Neuronal stem cell (in vitro differentiated cells): ENCODE measurements at regions not wholly inside any gene's neighbourhood (a gene's known extent, or its start where the extent isn't known, plus 50 kb on each side); places are given as distances from the start of the nearest gene placed in this dataset.
A peak's percentile ranks its signal among the peaks of the same experiment; 100 is the strongest.

Experiments used
- DNase-seq: peaks from one replicate; pipeline ENCODE4 v3.0.0-alpha.2; 2013; ENCODE audit warnings: low spot score
- H2AFZ ChIP-seq: one replicate; pipeline ENCODE4 v1.6.1; 2013; ENCODE audit warnings: mild to moderate bottlenecking, low read length, inconsistent platforms
- H2AK5ac ChIP-seq: 2 replicates; pipeline ENCODE4 v1.6.1; 2013; ENCODE audit warnings: low read depth, mild to moderate bottlenecking, inconsistent platforms, low read length, moderate library complexity, mixed read lengths
- H2BK120ac ChIP-seq: 2 replicates; pipeline ENCODE4 v1.6.1; 2013; ENCODE audit warnings: low read depth, mild to moderate bottlenecking, inconsistent platforms, low read length, moderate library complexity, mixed read lengths
- H2BK12ac ChIP-seq: one replicate; pipeline ENCODE4 v1.6.1; 2013; ENCODE audit warnings: low read length, inconsistent platforms
- H2BK15ac ChIP-seq: 2 replicates; pipeline ENCODE4 v1.6.1; 2013; ENCODE audit warnings: mild to moderate bottlenecking, low read length, inconsistent platforms, mixed read lengths
- H2BK5ac ChIP-seq: one replicate; pipeline ENCODE4 v1.6.1; 2013; ENCODE audit warnings: inconsistent platforms, mild to moderate bottlenecking, low read length, moderate library complexity
- H3K14ac ChIP-seq: one replicate; pipeline ENCODE4 v1.6.1; 2013; ENCODE audit warnings: low read length, inconsistent platforms
- H3K18ac ChIP-seq: 2 replicates; pipeline ENCODE4 v1.6.1; 2013; ENCODE audit warnings: low read length, inconsistent platforms
- H3K23ac ChIP-seq: 2 replicates; pipeline ENCODE4 v1.6.1; 2013; ENCODE audit warnings: low read depth, mild to moderate bottlenecking, mixed read lengths, low read length, inconsistent platforms; ENCODE audit not compliant: poor library complexity
- H3K27ac ChIP-seq: replicated peaks from 3 replicates; pipeline ENCODE4 v1.5.1; 2013; ENCODE audit warnings: low read length, inconsistent platforms
- H3K27me3 ChIP-seq, 3 experiments: 2 replicates each; pipeline ENCODE4 v1.6.1; 2013; ENCODE audit warnings: low read length in 3 of 3, mild to moderate bottlenecking in 2 of 3, inconsistent platforms in 1 of 3, low read depth in 1 of 3, mixed read lengths in 1 of 3, moderate library complexity in 1 of 3; ENCODE audit not compliant: control insufficient read depth in 3 of 3, insufficient read depth in 3 of 3
- H3K36me3 ChIP-seq, 2 donors: replicated peaks in 1 of 2; 2 replicates each; pipeline ENCODE4 v1.6.1; 2013; ENCODE audit warnings: low read length in 2 of 2; ENCODE audit not compliant: control insufficient read depth in 2 of 2, insufficient read depth in 2 of 2
- H3K4ac ChIP-seq: 2 replicates; pipeline ENCODE4 v1.6.1; 2013; ENCODE audit warnings: inconsistent platforms, mild to moderate bottlenecking, low read length, moderate library complexity
- H3K4me1 ChIP-seq, 2 donors: 1 replicate in 1 of 2; 2 replicates in 1 of 2; pipeline ENCODE4 v1.6.1; 2013; ENCODE audit warnings: low read length in 2 of 2, low read depth in 1 of 2; ENCODE audit not compliant: control insufficient read depth in 2 of 2, insufficient read depth in 1 of 2
- H3K4me2 ChIP-seq: one replicate; pipeline ENCODE4 v1.6.1; 2013; ENCODE audit warnings: mild to moderate bottlenecking, low read length, inconsistent platforms; ENCODE audit not compliant: insufficient read depth, poor library complexity, severe bottlenecking
- H3K4me3 ChIP-seq, 2 donors: 2 replicates each; pipeline ENCODE4 v1.5.1; 2013; ENCODE audit warnings: low read length in 2 of 2, mild to moderate bottlenecking in 2 of 2, inconsistent platforms in 1 of 2, moderate library complexity in 1 of 2
- H3K79me1 ChIP-seq: one replicate; pipeline ENCODE4 v1.6.1; 2013; ENCODE audit warnings: low read depth, mild to moderate bottlenecking, inconsistent platforms, low read length, moderate library complexity
- H3K9ac ChIP-seq: one replicate; pipeline ENCODE4 v1.6.1; 2013; ENCODE audit warnings: mild to moderate bottlenecking, low read depth, low read length, inconsistent platforms; ENCODE audit not compliant: poor library complexity
- H3K9me3 ChIP-seq, 2 donors: replicated peaks in 1 of 2; 2 replicates each; pipeline versions ENCODE3 to v1.6.1; 2013; ENCODE audit warnings: low read length in 2 of 2, mild to moderate bottlenecking in 2 of 2, inconsistent platforms in 1 of 2, low read depth in 1 of 2, mixed read lengths in 1 of 2, moderate library complexity in 1 of 2; ENCODE audit not compliant: control insufficient read depth in 2 of 2, insufficient read depth in 1 of 2
- H4K8ac ChIP-seq: one replicate; pipeline ENCODE4 v1.6.1; 2013; ENCODE audit warnings: low read depth, mild to moderate bottlenecking, inconsistent platforms, low read length, moderate library complexity
- H4K91ac ChIP-seq: one replicate; pipeline ENCODE4 v1.6.1; 2013; ENCODE audit warnings: low read length, low read depth, mild to moderate bottlenecking, inconsistent platforms; ENCODE audit not compliant: poor library complexity
- WGBS, 2 donors: extraction: QIAGEN DNeasy Blood & Tissue Kit; methylation state at CpG; one replicate each; pipeline ENCODE4 v1.1.7; 2013; ENCODE audit warnings: missing lambda C conversion rate in 2 of 2, mixed read lengths in 1 of 2; ENCODE audit not compliant: insufficient read length in 2 of 2, insufficient replicate concordance in 1 of 2; ENCODE audit errors: extremely low coverage in 2 of 2; 5-methylcytosine and 5-hydroxymethylcytosine counted together

- peaks cover 4 to 12% of the 10 kb centered on the region in 2 donors for H3K4me1 ChIP-seq
- no peak for DNase-seq
- H3K27me3 ChIP-seq: peaks cover 0 to 6% (median 0%) of the 10 kb centered on the region in 3 experiments
- no peak overlapping the region for H3K14ac ChIP-seq
- no peak overlapping the region for H2AFZ ChIP-seq
- H2BK120ac ChIP-seq: no peak overlapping the region
- H2BK5ac ChIP-seq: no peak overlapping the region
- H2BK12ac ChIP-seq: no peak overlapping the region
- no peak overlapping the region for H3K4me3 ChIP-seq
- peaks cover 0 to 2% of the 10 kb centered on the region in 2 donors for H3K9me3 ChIP-seq
- no peak overlapping the region for H3K4me2 ChIP-seq
- H3K36me3 ChIP-seq: no peaks in the 10 kb centered on the region
- no peak overlapping the region for H3K27ac ChIP-seq
- peak overlapping the region; percentile 1 for H2BK15ac ChIP-seq
- H3K18ac ChIP-seq: no peak overlapping the region
- no peak overlapping the region for H3K4ac ChIP-seq
- no peak overlapping the region for H4K8ac ChIP-seq
- no peaks in the 10 kb centered on the region for H3K79me1 ChIP-seq
- no peak overlapping the region for H2AK5ac ChIP-seq
- H3K9ac ChIP-seq: no peak overlapping the region
- H4K91ac ChIP-seq: no peak overlapping the region
- no peak overlapping the region for H3K23ac ChIP-seq
- no CpG with 5 or more reads among the region's 10 CpGs for WGBS, 2 donors
Observed at GRCh38 chr16:50858877-50859627, 117.2 kb downstream of the CYLD start.

- H3K27me3 ChIP-seq: peaks cover 0 to 6% (median 0%) of the 10 kb centered on the region in 3 experiments
- H3K14ac ChIP-seq: no peak overlapping the region
- no peak overlapping the region for H2AFZ ChIP-seq
- H3K79me1 ChIP-seq: no peaks in the 10 kb centered on the region
- H4K8ac ChIP-seq: no peak overlapping the region
- no peak overlapping the region for H4K91ac ChIP-seq
- no peak overlapping the region for H3K4me3 ChIP-seq
- H3K4ac ChIP-seq: no peak overlapping the region
- H3K36me3 ChIP-seq: no peaks in the 10 kb centered on the region
- no peak overlapping the region for H3K23ac ChIP-seq
- no CpG with 5 or more reads among the region's 6 CpGs for WGBS, 2 donors
- no peak overlapping the region for H2BK120ac ChIP-seq
- H3K4me2 ChIP-seq: no peak overlapping the region
- H2AK5ac ChIP-seq: no peak overlapping the region
- no peak overlapping the region for H3K27ac ChIP-seq
- peaks cover 0 to 2% of the 10 kb centered on the region in 2 donors for H3K9me3 ChIP-seq
- no peak overlapping the region for H2BK12ac ChIP-seq
- H2BK5ac ChIP-seq: no peak overlapping the region
- no peak overlapping the region for H2BK15ac ChIP-seq
- H3K9ac ChIP-seq: no peak overlapping the region
- peaks cover 4 to 12% of the 10 kb centered on the region in 2 donors for H3K4me1 ChIP-seq
- no peak for DNase-seq
- H3K18ac ChIP-seq: peak overlapping the region; percentile 44
Observed at GRCh38 chr16:50858376-50858775, 116.5 kb downstream of the CYLD start.

GRCh38 chr16:50857881-50858280 is 116.0 kb downstream of the CYLD start:
- no peak overlapping the region for H3K23ac ChIP-seq

GRCh38 chr16:50856991-50857390 is 115.1 kb downstream of the CYLD start:
- Histone ChIP-seq H4K8ac (no peak overlapping the region), H3K4me1 (peaks cover 2 to 12% of the 10 kb centered on the region in 2 donors), H3K9me3 (peaks cover 0 to 2% of the 10 kb centered on the region in 2 donors), H3K27me3 (peaks cover 0 to 6% (median 0%) of the 10 kb centered on the region in 3 experiments), H3K14ac (no peak overlapping the region), H2AK5ac (no peak overlapping the region), H3K4me3 (no peak overlapping the region), H3K9ac (no peak overlapping the region), H2BK12ac (no peak overlapping the region), H2BK5ac (no peak overlapping the region), H3K36me3 (no peaks in the 10 kb centered on the region), H3K79me1 (no peaks in the 10 kb centered on the region), H3K4ac (no peak overlapping the region), H3K4me2 (no peak overlapping the region), H2BK15ac (no peak overlapping the region), H3K27ac (no peak overlapping the region), H3K23ac (no peak overlapping the region), H2BK120ac (no peak overlapping the region), H3K18ac (no peak overlapping the region), H4K91ac (no peak overlapping the region), H2AFZ (no peak overlapping the region)
- no peak for DNase-seq
- no CpG with 5 or more reads among the region's 2 CpGs for WGBS, 2 donors

More at GRCh38 chr16:50857881-50858280, 116.0 kb downstream of the CYLD start:
- peak overlapping the region; percentile 32 for H3K18ac ChIP-seq
- H3K4me2 ChIP-seq: no peak overlapping the region
- peak overlapping the region; percentile 17 for H3K4ac ChIP-seq
- no peak overlapping the region for H2BK5ac ChIP-seq
- H3K79me1 ChIP-seq: no peaks in the 10 kb centered on the region
- H3K9ac ChIP-seq: no peak overlapping the region
- H3K4me3 ChIP-seq: no peak overlapping the region
- no peak for DNase-seq
- no peaks in the 10 kb centered on the region for H3K36me3 ChIP-seq
- no peak overlapping the region for H4K91ac ChIP-seq
- peaks cover 0 to 6% (median 0%) of the 10 kb centered on the region in 3 experiments for H3K27me3 ChIP-seq
- H2BK12ac ChIP-seq: no peak overlapping the region
- H2AK5ac ChIP-seq: no peak overlapping the region
- H3K9me3 ChIP-seq: peaks cover 0 to 2% of the 10 kb centered on the region in 2 donors
- H3K27ac ChIP-seq: no peak overlapping the region
- H3K14ac ChIP-seq: no peak overlapping the region
- no peak overlapping the region for H2AFZ ChIP-seq
- no peak overlapping the region for H2BK15ac ChIP-seq
- no peak overlapping the region for H4K8ac ChIP-seq
- H3K4me1 ChIP-seq: peaks cover 4 to 12% of the 10 kb centered on the region in 2 donors
- no peak overlapping the region for H2BK120ac ChIP-seq
- no CpG with 5 or more reads among the region's 5 CpGs for WGBS, 2 donors
